T-helper 2 cell treated with Interferon-gamma antibody and Interleukin-4, amounts not matched to agents 5 μg/mL and 100 μg/mL, for 36 hours (primary cell): ENCODE measurements at regions not wholly inside any gene's neighbourhood (a gene's known extent, or its start where the extent isn't known, plus 50 kb on each side); places are given as distances from the start of the nearest gene placed in this dataset.
A peak's percentile ranks its signal among the peaks of the same experiment; 100 is the strongest.

Source experiments
- DNase-seq: peaks from one replicate; pipeline ENCODE4 v3.0.0; 2021; ENCODE audit warnings: low spot score
- H3K27ac Mint-ChIP-seq: one replicate; pipeline ENCODE4 v1.8.0; 2021; ENCODE audit warnings: mild to moderate bottlenecking, mixed read lengths
- H3K27me3 Mint-ChIP-seq: one replicate; pipeline ENCODE4 v1.8.0; 2021; ENCODE audit warnings: low read depth, mixed read lengths
- H3K36me3 Mint-ChIP-seq: one replicate; pipeline ENCODE4 v1.8.0; 2021; ENCODE audit warnings: low read depth, mixed read lengths
- H3K4me1 Mint-ChIP-seq: one replicate; pipeline ENCODE4 v1.8.0; 2021; ENCODE audit warnings: low read depth, mixed read lengths
- H3K4me3 Mint-ChIP-seq: one replicate; pipeline ENCODE4 v1.8.0; 2022; ENCODE audit warnings: mild to moderate bottlenecking, moderate library complexity, mixed read lengths
- H3K9me3 Mint-ChIP-seq: one replicate; pipeline ENCODE4 v1.8.0; 2021; ENCODE audit warnings: mixed read lengths

DNA sequence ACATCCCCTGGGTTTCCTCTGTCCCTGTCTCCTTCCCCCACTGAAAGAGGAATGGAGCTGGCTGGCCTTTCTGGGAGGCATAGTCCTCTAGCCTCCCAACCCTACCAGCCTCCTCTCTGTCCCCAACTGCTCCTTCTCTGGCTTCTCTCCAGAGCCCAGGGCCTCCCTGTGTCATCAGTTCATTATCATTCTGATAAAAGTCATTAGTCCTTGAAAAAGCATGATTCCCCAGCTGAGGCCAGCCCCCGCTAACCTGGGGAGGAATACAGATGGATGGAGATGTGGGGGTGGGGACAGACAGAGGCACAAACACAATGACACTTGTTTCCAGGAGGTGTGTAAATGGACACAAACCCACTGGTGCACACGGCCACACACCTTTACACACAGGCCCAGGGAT is 73.6 kb upstream of the HSPA9 start:
- Mint-ChIP-seq H3K27me3 (peaks cover 87% of the 10 kb centered on the region), H3K27ac (no peak overlapping the region), H3K4me3 (no peak overlapping the region), H3K36me3 (no peaks in the 10 kb centered on the region), H3K9me3 (no peaks in the 10 kb centered on the region), H3K4me1 (peaks cover 5% of the 10 kb centered on the region)
- no peak for DNase-seq

GRCh38 chr5:138647794-138648410 is 72.7 kb upstream of the HSPA9 start:
- Mint-ChIP-seq H3K9me3 (no peaks in the 10 kb centered on the region), H3K27me3 (peaks cover 87% of the 10 kb centered on the region), H3K27ac (no peak overlapping the region), H3K36me3 (no peaks in the 10 kb centered on the region), H3K4me3 (no peak overlapping the region), H3K4me1 (no peaks in the 10 kb centered on the region)
- no peak for DNase-seq

GRCh38 chr5:138647261-138647788 is 72.1 kb upstream of the HSPA9 start:
- no peaks in the 10 kb centered on the region for H3K4me1 Mint-ChIP-seq

GRCh38 chr5:138646671-138647070 is 71.5 kb upstream of the HSPA9 start:
- Mint-ChIP-seq H3K27ac (no peak overlapping the region), H3K27me3 (peaks cover 86% of the 10 kb centered on the region)

More at GRCh38 chr5:138647261-138647788, 72.1 kb upstream of the HSPA9 start:
- Mint-ChIP-seq H3K9me3 (no peaks in the 10 kb centered on the region), H3K36me3 (no peaks in the 10 kb centered on the region), H3K27me3 (peaks cover 84% of the 10 kb centered on the region), H3K27ac (no peak overlapping the region), H3K4me3 (no peak overlapping the region)
- DNase-seq = no peak

DNA sequence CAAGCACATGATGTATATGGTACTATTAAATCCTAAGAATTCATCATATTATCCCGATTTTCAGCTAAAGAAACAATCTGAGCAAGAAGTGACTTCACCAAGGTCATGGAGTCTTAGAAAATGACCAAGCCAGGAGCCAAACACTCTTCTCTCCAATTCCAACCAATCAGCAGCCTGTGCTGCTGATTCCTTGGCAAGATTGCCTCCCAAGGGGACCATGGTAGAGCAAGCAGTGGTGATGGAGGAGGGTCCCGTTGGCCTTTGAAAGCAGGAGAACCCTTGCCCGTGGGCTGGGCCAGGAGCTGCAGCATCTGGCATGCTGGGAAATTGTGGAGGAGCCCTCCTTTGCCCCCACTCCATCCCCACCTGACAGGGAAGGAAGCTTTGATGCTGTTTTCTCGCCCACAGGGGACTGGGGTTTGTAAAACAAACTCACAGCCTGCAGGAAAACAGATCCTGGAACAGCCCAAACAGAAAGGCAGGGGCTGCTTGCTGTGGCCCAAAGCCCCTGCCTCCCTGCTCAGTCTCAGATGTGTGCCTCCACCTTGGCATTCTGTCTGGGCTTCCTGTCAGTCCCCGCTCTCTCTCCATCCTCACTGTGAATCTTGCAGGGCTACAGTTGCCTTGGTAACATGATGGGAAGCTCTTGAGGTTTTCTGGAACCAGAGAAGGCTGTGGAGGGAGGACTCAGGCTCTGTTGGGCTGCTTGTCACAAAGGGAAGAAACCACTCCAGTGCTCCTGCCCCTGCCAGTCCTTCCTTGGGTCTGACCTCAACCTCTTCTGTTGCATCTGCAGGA is 70.8 kb upstream of the HSPA9 start:
- peaks cover 5% of the 10 kb centered on the region for H3K4me1 Mint-ChIP-seq
- no peak for DNase-seq
- H3K27me3 Mint-ChIP-seq = peaks cover 84% of the 10 kb centered on the region
- no peaks in the 10 kb centered on the region for H3K9me3 Mint-ChIP-seq
- no peak overlapping the region for H3K4me3 Mint-ChIP-seq
- no peaks in the 10 kb centered on the region for H3K36me3 Mint-ChIP-seq
- no peak overlapping the region for H3K27ac Mint-ChIP-seq

More at GRCh38 chr5:138646671-138647070, 71.5 kb upstream of the HSPA9 start:
- no peak overlapping the region for H3K4me3 Mint-ChIP-seq
- DNase-seq = no peak
- no peaks in the 10 kb centered on the region for H3K36me3 Mint-ChIP-seq
- H3K4me1 Mint-ChIP-seq = peaks cover 4% of the 10 kb centered on the region
- no peaks in the 10 kb centered on the region for H3K9me3 Mint-ChIP-seq

GRCh38 chr5:138643040-138643791 is 68.0 kb upstream of the HSPA9 start:
- DNase-seq = no peak
- Mint-ChIP-seq H3K27ac (no peak overlapping the region), H3K4me1 (peaks cover 5% of the 10 kb centered on the region), H3K4me3 (no peak overlapping the region), H3K36me3 (no peaks in the 10 kb centered on the region), H3K27me3 (peaks cover 74% of the 10 kb centered on the region), H3K9me3 (no peaks in the 10 kb centered on the region)

- no peak overlapping the region for H3K4me3 Mint-ChIP-seq
- DNase-seq = peak; percentile 69
- peaks cover 69% of the 10 kb centered on the region for H3K27me3 Mint-ChIP-seq
- H3K9me3 Mint-ChIP-seq = no peaks in the 10 kb centered on the region
- H3K27ac Mint-ChIP-seq = no peak overlapping the region
- H3K36me3 Mint-ChIP-seq = no peaks in the 10 kb centered on the region
- peaks cover 5% of the 10 kb centered on the region for H3K4me1 Mint-ChIP-seq
Observed at GRCh38 chr5:138641547-138642298, 66.5 kb upstream of the HSPA9 start.

- no peaks in the 10 kb centered on the region for H3K9me3 Mint-ChIP-seq
- H3K4me1 Mint-ChIP-seq = peaks cover 5% of the 10 kb centered on the region
- no peaks in the 10 kb centered on the region for H3K36me3 Mint-ChIP-seq
- peaks cover 63% of the 10 kb centered on the region for H3K27me3 Mint-ChIP-seq
- DNase-seq = no peak
- no peak overlapping the region for H3K27ac Mint-ChIP-seq
- no peak overlapping the region for H3K4me3 Mint-ChIP-seq
Observed at GRCh38 chr5:138640646-138641254, 65.5 kb upstream of the HSPA9 start.

- Mint-ChIP-seq H3K9me3 (no peaks in the 10 kb centered on the region), H3K4me1 (peaks cover 5% of the 10 kb centered on the region), H3K36me3 (no peaks in the 10 kb centered on the region), H3K27me3 (peaks cover 60% of the 10 kb centered on the region), H3K27ac (no peak overlapping the region), H3K4me3 (no peak overlapping the region)
- no peak for DNase-seq
Observed at GRCh38 chr5:138640138-138640537, 64.9 kb upstream of the HSPA9 start.

DNA sequence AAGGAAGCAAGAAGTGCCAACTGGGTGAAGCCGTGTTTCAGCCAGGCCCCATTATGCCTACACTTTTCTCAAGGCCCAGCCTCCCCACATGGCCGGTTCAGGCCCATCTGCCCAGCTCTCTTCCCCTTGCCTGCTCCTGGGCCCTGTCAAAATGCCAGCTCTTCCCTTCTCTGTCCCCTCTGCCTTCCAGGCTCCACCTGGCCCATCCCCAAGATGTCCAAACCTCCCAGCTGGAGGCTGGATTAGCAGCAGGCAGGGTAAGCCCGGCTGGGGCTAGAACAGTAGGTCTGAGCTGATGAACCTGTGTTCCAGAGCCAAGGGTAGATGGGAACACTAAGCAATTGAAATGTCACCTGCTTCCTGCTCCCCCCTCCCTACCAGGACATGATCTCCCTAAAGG is 64.1 kb upstream of the HSPA9 start:
- Mint-ChIP-seq H3K36me3 (no peaks in the 10 kb centered on the region), H3K9me3 (no peaks in the 10 kb centered on the region), H3K4me1 (peaks cover 5% of the 10 kb centered on the region), H3K27me3 (peaks cover 55% of the 10 kb centered on the region), H3K4me3 (no peak overlapping the region), H3K27ac (no peak overlapping the region)
- no peak for DNase-seq

DNA sequence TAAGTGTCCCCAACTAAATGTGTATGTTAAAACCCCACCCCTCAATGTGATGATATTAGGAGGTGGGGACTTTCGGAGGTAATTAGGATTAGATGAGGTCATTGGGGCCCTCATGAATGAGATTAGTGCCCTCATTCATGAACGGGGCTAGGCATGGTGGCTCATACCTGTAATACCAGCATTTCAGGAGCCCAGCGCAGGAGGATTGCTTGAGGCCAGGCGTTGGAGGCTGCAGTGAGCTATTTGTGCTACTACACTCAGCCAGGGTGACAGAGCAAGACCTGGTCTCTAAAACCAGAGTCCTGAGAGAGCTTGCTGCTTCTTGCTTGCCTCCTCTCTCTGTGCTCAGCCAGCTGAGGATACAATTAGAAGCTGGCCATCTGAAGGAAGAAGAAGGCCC is 62.1 kb upstream of the HSPA9 start:
- no peak overlapping the region for H3K27ac Mint-ChIP-seq
- H3K36me3 Mint-ChIP-seq = no peaks in the 10 kb centered on the region
- no peak overlapping the region for H3K4me3 Mint-ChIP-seq
- H3K9me3 Mint-ChIP-seq = no peaks in the 10 kb centered on the region
- peaks cover 10% of the 10 kb centered on the region for H3K4me1 Mint-ChIP-seq
- H3K27me3 Mint-ChIP-seq = peaks cover 47% of the 10 kb centered on the region
- no peak for DNase-seq

DNA sequence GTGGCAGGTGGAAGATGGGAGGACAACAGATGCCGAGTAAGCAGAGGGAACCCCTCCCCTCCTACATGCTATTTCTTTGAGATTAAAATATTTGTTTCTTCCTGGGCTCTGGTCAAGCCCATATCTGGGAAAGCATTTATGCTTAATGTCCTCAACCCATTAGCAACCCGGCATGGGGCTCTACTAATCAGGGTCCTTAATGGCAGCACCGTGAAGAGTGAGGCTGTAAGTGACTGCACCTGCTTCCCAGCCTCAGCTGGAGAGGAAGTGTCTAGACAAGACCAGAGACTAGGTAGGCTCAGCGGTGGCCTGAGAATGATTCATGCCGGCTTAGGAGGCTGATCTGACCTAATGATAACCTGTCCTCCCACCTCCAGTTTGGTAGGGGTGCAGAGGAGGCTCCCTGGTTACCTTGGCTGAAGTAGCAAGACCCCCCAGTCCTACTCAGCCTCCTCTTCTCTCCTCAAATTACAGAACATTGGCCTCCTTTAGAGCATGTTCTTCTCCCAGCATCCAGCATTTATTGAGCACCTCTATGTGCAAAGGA is 61.3 kb upstream of the HSPA9 start:
- DNase-seq = no peak
- Mint-ChIP-seq H3K27ac (no peak overlapping the region), H3K9me3 (no peaks in the 10 kb centered on the region), H3K4me3 (no peak overlapping the region), H3K4me1 (peaks cover 5% of the 10 kb centered on the region), H3K36me3 (no peaks in the 10 kb centered on the region), H3K27me3 (peaks cover 48% of the 10 kb centered on the region)

DNA sequence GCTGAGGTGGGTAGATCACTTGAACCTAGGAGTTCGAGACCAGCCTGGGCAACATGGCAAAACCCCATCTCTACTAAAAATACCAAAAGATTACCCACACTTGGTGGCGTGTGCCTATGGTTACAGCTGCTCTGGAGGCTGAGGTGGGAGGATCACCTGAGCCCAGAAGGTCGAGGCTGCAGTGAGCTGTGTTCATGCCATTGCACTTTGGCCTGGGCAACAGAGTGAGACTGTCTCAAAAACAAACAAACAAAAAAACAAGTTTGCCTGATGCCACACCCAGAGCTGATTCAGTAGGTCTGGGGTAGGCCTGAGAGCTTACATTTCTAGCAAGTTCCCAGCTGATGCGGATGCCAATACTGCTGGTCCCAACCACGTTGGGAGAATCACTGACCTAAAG is 60.5 kb upstream of the HSPA9 start:
- Mint-ChIP-seq H3K9me3 (no peaks in the 10 kb centered on the region), H3K27me3 (peaks cover 43% of the 10 kb centered on the region), H3K36me3 (no peaks in the 10 kb centered on the region), H3K27ac (no peak overlapping the region), H3K4me1 (peaks cover 5% of the 10 kb centered on the region), H3K4me3 (no peak overlapping the region)
- DNase-seq = no peak
